ENCODE measurements at regions not wholly inside any gene's neighbourhood (a gene's known extent, or its start where the extent isn't known, plus 50 kb on each side); places are given as distances from the start of the nearest gene placed in this dataset.
A peak's percentile ranks its signal among the peaks of the same experiment; 100 is the strongest.
"Not testable (repeated sequence)": the region's sequence is repeated elsewhere in the genome, so short reads cannot be mapped to it uniquely, and the experiment has no call there.

GRCh38 chr10:95137990-95138625, 55.9 kb upstream of the ACSM6 start:
- not testable (repeated sequence) for H3K4me3 Mint-ChIP-seq (ENCODE audit: unreplicated experiment); DNase-seq; H3K9me3 Mint-ChIP-seq (ENCODE audit: unreplicated experiment); H3K4me1 Mint-ChIP-seq (ENCODE audit: low read depth, unreplicated experiment); H3K27me3 Mint-ChIP-seq (ENCODE audit: unreplicated experiment); H3K27ac Mint-ChIP-seq (ENCODE audit: unreplicated experiment)
- H3K36me3 Mint-ChIP-seq (ENCODE audit: unreplicated experiment): peaks cover 13% of the 10 kb centered on the region

GRCh38 chr10:95134490-95134889, 59.5 kb upstream of the ACSM6 start:
- Mint-ChIP-seq H3K27ac (ENCODE audit: unreplicated experiment) (no peak overlapping the region), H3K4me3 (ENCODE audit: unreplicated experiment) (no peak overlapping the region), H3K36me3 (ENCODE audit: unreplicated experiment) (peaks cover 14% of the 10 kb centered on the region), H3K27me3 (ENCODE audit: unreplicated experiment) (no peaks in the 10 kb centered on the region), H3K4me1 (ENCODE audit: low read depth, unreplicated experiment) (no peaks in the 10 kb centered on the region), H3K9me3 (ENCODE audit: unreplicated experiment) (peaks cover 4% of the 10 kb centered on the region)
- DNase-seq: no peak
- no peak for TF ChIP-seq CTCF (IDR thresholded peaks at IDR 0.05; ENCODE audit: partially characterized antibody, unreplicated experiment)

- no peak for DNase-seq
- Mint-ChIP-seq H3K9me3 (ENCODE audit: unreplicated experiment) (peaks cover 4% of the 10 kb centered on the region), H3K27me3 (ENCODE audit: unreplicated experiment) (no peaks in the 10 kb centered on the region), H3K36me3 (ENCODE audit: unreplicated experiment) (peaks cover 19% of the 10 kb centered on the region), H3K27ac (ENCODE audit: unreplicated experiment) (no peak overlapping the region), H3K4me3 (ENCODE audit: unreplicated experiment) (no peak overlapping the region), H3K4me1 (ENCODE audit: low read depth, unreplicated experiment) (no peaks in the 10 kb centered on the region)
- no peak for TF ChIP-seq CTCF (IDR thresholded peaks at IDR 0.05; ENCODE audit: partially characterized antibody, unreplicated experiment)
Observed at GRCh38 chr10:95133997-95134396, 60.0 kb upstream of the ACSM6 start.

GRCh38 chr10:95133016-95133752, 60.9 kb upstream of the ACSM6 start:
- Mint-ChIP-seq H3K4me1 (ENCODE audit: low read depth, unreplicated experiment) (no peaks in the 10 kb centered on the region), H3K36me3 (ENCODE audit: unreplicated experiment) (peaks cover 21% of the 10 kb centered on the region), H3K9me3 (ENCODE audit: unreplicated experiment) (peaks cover 4% of the 10 kb centered on the region), H3K27ac (ENCODE audit: unreplicated experiment) (no peak overlapping the region), H3K4me3 (ENCODE audit: unreplicated experiment) (no peak overlapping the region), H3K27me3 (ENCODE audit: unreplicated experiment) (no peaks in the 10 kb centered on the region)
- peak; percentile 88 for TF ChIP-seq CTCF (IDR thresholded peaks at IDR 0.05; ENCODE audit: partially characterized antibody, unreplicated experiment)
- peak; percentile 86 for DNase-seq

GRCh38 chr10:95130429-95130828, 61.1 kb upstream of the CYP2C8 start:
- not testable (repeated sequence) for H3K4me1 Mint-ChIP-seq (ENCODE audit: low read depth, unreplicated experiment); H3K4me3 Mint-ChIP-seq (ENCODE audit: unreplicated experiment); H3K27me3 Mint-ChIP-seq (ENCODE audit: unreplicated experiment); H3K9me3 Mint-ChIP-seq (ENCODE audit: unreplicated experiment); H3K27ac Mint-ChIP-seq (ENCODE audit: unreplicated experiment); DNase-seq
- peaks cover 21% of the 10 kb centered on the region for H3K36me3 Mint-ChIP-seq (ENCODE audit: unreplicated experiment)

GRCh38 chr10:95125582-95125981, 56.3 kb upstream of the CYP2C8 start:
- TF ChIP-seq CTCF (IDR thresholded peaks at IDR 0.05; ENCODE audit: partially characterized antibody, unreplicated experiment): no peak
- no peaks in the 10 kb centered on the region for H3K4me1 Mint-ChIP-seq (ENCODE audit: low read depth, unreplicated experiment)
- no peak overlapping the region for H3K4me3 Mint-ChIP-seq (ENCODE audit: unreplicated experiment)
- H3K27ac Mint-ChIP-seq (ENCODE audit: unreplicated experiment): no peak overlapping the region
- peaks cover 4% of the 10 kb centered on the region for H3K9me3 Mint-ChIP-seq (ENCODE audit: unreplicated experiment)
- H3K27me3 Mint-ChIP-seq (ENCODE audit: unreplicated experiment): peaks cover 2% of the 10 kb centered on the region
- DNase-seq: no peak
- peaks cover 18% of the 10 kb centered on the region for H3K36me3 Mint-ChIP-seq (ENCODE audit: unreplicated experiment)

All from glutamatergic neuron (in vitro differentiated cells).